Superior temporal gyrus (tissue), 1 donor: ENCODE measurements at regions not wholly inside any gene's neighbourhood (a gene's known extent, or its start where the extent isn't known, plus 50 kb on each side); places are given as distances from the start of the nearest gene placed in this dataset.
A peak's percentile ranks its signal among the peaks of the same experiment; 100 is the strongest.
"Not testable (repeated sequence)": the region's sequence is repeated elsewhere in the genome, so short reads cannot be mapped to it uniquely, and the experiment has no call there.

Experiments
- DNase-seq: peaks from one replicate; pipeline ENCODE4 v3.0.0-alpha.2; 2016; ENCODE audit errors: extremely low spot score

DNA sequence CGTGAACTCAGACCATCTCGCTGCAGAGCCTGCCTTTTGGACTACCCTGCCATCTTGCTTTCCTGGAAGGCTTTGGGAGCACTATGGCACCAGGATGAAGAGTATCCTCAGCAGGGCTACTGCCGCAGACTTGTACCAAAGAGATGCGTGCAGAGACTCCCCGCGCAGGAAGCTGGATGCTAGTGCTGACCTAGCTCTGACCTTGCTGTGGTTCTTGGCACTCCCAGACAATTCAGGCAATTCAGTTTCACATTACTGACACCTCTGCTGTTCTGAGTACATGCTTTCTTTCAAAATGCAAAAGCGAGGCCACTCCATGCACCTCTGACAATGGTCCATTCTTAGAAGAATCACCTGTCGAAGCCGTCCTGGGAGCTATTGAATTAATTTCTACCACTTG, 251.5 kb upstream of the MEX3C start:
- DNase-seq = no peak

DNA sequence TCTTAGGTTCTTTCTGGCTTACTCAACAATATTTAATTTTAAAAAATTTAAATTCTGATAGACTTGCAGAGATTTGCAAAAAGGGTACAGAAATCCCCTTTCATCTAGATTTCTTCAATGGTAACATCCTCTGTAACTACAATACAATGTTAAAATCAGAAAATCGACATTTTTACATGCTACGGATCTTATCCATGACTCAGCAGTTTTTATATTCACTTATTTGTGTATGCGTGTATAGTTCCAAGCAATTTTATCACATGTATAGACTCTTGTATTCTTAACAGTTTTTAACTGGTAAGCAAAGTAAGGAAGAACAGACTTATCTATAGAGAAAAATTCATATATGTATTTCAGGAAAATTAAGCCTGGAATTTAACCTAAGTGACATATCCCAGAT, 256.1 kb upstream of the MEX3C start:
- no peak for DNase-seq

DNA sequence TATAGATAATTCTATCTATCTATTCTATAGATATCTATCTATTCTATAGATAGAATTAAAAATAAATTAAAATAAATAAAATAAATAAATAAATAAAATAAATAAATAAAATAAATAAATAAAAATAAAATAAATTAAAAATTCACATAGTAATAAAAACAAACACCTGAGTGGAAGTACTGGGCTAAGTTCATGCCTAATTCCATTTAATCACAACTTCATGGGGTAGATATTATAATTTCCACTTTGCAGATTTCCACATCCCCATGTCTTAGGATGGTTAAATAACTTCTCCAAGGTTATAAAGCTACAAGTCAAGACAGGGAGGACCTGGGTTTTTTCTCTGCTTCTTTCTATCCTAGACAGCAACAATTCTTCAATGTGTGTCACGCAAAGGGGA, 261.4 kb upstream of the MEX3C start:
- DNase-seq = no peak

DNA sequence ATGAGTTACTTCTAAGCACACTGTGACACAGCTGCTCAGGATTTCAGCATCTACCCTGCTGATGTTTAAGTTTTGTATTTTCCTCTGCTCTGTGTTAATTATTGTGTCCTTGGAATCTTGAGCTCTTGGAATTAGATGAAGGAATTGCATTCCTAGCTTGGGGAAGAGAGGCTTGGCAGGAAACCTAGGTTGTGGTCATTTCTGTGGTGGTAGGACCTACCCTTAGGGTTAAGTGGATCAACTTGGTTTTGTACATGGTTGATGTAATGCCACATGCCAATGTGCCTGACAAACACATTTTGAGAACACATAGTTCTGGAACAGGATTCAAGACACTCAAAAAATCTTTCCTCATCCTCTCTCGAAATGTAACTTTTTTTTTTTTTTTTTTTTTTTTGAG, 264.5 kb upstream of the MEX3C start:
- DNase-seq = no peak

DNA sequence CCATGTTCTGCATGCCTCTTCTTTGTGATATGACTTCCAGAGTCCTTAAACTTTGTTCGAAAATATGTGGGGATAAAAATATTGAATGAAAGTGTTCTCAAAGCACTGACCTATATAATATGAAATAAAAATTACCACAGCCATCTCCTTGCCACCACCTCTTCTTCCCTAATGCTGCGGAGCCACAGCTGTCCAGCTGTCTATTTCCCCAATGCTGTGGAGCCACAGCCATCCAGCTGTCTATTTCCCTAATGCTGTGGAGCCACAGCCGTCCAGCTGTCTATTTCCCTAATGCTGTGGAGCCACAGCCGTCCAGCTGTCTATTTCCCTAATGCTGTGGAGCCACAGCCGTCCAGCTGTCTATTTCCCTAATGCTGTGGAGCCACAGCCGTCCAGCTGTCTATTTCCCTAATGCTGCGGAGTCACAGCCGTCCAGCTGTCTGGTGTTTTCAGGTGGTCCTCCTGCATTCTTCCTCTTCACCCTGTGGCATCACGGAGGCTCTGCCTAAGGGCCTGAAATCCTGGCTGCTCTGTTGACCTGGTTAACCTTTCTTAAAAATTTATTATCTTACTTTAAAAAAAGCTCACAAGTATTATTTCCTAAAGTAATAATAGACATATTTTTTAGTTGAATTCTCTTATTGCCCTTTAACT, 266.1 kb upstream of the MEX3C start:
- DNase-seq = no peak

DNA sequence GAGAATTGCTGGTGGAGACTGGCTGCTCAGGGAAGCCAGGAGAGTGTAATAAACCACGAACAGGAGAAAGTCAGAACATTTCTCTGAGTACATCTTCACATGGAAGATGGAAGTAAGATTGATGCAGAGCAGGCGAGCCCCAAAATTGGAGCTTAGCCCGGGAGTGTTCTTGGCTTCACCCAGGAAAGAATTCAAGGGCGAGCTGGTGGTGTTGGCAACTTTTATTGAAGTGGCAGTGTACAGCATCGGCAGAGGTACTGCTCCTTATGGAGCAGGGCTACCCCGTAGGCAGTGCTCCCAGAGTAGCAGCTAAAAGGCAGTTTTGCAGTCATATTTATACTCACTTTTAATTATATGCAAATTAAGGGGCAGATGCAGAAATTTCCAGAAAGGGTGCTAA, 281.4 kb upstream of the MEX3C start:
- DNase-seq = no peak

DNA sequence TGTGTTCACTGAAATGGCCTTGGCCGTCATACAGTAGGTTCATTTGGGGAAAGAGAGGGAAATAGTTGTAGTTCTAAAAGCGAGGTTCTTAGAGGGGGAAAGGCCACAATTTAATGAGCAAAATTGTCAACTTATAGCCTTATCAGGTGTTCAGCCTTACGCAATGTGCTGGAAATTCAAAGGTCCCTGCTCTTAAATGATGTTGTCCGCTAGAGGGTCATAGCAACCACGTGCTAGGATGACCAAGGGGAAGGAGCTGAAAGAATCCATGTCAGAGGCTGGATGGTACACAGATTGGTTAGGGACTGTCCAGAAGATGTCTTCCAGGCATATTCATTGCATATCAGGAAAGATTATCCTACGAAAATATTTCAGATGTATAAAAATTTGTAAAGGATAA, 282.3 kb upstream of the MEX3C start:
- DNase-seq = no peak

DNA sequence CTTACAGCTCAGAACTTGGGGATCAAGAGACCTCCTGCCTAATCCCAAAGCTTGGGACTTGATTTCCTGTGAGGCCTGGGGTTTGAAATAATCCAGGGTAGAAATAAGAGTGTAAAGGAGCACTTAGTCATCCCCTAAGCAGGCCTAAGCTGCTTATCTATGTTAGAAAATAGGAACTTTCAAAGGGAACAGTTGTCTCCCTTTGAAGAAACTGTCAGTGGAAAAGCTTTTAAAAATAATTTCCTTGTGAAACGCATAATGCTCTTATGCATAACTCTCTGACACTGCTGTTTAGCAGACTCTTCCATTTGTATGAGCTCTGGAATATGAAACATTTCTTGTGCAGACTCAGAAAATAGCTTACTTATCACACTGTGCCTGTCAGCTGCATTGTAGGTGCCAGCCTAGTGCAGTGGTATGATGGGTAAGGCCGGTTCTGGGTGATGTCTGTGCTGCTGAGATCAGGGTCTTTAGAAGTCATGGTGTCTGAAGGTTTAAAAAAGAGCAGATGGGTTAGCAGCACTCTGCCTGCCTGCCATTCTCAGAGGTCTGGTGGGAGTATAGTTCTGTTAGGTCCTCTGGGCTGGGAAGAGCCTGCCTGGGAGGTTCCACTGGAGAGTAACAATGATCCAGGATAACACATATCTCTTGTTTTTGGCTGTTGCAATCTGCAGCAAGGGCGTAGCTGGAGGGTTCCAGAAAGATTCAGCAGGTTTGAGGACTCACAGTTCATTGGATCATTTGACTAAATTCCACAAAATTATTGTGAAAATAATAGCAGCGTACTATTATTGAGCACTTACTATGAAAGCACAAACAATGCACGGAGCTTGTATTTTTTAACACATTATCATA, 283.2 kb upstream of the MEX3C start:
- DNase-seq = peak; percentile 13

DNA sequence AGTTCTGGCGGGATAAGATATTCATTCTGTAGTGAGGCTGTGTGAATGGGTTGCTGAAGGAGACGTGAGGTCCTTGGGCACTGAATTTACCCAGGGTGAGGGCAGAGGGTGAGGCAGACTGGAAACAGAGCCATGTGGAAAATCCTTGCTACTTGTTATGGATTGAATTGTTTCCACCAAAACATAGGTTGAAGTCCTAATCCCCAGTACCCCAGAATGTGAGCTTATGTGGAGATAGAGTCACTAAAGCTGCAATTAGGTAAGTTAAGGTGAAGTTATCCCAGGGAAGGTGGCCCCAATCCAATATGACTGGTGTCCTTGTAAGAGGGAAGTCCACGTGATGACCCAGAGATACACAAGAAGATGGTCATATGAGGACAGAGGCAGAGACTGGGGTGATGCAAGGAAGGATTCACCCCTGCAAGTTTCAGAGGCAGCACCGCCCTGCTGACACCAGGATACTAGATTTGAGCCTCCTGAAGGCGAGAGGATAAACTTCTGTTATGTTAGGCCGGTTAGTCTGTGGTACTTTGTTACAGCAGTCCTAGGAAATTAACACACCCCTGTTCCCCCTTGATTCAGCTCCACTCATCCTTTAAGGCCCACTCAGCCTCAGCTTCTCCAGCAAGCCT, 289.4 kb upstream of the MEX3C start:
- no peak for DNase-seq

DNA sequence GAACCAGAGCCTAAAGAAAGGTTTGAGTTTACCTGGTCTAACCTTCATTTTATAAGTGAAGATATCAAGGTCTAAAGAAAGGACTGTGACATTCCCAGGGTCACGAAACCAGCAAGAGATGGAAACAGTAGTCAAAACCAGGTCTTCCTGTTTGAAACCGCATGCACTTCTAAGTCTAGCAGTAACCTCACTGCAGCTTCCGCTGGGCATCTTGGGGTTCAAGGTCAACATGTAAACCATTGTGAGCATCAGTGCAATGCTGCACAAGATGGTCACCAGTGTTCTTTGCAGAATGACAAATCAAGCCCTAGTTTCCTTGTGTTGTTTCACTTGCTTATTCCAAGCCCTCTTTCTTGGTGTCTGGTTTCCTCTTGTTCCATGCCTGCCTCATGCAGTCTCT, 292.9 kb upstream of the MEX3C start:
- no peak for DNase-seq

DNA sequence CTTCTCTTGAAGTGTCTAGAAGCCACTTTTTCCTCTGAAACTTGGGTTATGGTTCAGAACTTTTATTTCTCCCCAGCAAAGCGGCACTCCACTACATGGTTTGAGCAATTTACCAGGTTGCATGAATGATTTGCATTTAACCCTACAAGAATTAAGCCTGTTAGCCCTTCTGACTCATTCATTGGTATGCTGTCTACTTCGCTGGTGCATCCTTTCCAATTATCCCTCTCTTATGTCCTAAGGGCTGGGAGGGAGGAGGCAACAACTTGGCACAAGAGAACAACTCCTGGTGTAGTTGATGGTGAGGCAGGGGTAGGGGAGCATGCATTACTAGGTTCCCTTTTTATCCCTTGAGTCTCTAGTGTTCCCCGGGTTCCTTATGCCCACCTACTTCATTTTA, 293.4 kb upstream of the MEX3C start:
- DNase-seq = no peak

DNA sequence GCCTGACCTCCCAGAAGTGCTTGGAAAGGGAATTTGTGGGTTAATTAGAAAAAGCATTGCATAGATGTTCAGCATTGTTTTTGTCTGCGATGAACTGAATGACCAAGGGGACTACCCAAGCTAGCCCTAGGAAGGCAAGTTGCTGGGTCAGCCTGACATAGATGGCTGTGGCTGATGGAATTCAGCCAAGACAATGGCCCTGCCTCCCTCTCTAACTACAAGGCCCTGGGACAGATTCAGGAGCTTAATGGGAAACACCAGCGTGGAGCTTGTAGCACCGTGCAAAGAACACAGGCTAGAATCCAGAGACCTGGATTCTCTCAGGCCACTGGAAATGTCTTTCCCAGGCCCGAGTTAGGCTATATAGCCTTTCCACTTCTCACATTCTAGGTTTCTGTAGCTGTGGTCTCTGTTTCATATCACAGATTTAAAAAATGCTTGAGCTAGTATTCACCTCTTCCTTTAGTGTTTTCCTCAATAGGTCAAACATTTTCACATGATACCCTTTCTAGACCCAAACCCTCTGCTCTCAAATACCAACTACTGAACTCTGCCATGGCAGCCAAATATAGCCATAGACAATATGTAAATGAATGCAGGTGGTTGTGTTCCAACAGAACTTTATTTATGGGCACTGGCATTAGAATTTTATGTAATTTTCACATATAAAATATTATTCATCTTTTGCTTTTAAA, 294.3 kb upstream of the MEX3C start:
- no peak for DNase-seq

DNA sequence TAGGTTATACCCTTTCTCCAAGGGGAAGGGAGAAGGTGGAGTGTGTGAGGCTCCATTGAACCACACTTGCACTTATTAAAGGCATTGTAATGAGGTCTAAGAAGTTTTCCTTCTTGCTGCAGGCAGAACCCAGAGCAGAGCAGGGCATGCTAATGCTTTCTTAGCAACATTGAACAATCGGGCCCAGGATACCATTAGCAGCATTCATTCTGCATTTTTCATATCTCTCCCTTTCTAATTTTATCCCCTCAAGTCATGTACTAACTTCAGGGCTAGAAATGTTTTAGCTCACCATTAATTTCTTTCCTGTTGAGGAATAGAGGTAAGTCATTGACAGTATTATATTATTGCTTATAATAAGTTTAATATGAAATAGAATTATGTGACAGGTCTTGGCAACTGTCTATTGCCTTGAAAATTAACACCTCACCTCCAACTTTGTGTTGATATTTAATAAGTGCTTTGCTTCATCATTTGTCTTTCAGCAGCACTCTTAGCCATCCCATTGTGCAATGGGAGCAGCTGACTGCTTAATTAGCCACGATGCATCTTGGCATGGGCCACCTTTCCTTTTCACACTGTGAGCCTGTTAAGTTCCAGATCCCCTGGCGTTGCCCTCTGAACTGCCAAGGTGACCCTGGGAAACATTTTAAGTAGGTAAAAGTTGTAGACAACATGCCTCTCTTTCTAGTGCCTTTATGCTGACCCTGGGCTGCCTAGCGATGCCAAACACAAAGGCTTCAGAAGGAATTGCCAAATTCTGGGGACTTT, 300.8 kb upstream of the MEX3C start:
- no peak for DNase-seq

DNA sequence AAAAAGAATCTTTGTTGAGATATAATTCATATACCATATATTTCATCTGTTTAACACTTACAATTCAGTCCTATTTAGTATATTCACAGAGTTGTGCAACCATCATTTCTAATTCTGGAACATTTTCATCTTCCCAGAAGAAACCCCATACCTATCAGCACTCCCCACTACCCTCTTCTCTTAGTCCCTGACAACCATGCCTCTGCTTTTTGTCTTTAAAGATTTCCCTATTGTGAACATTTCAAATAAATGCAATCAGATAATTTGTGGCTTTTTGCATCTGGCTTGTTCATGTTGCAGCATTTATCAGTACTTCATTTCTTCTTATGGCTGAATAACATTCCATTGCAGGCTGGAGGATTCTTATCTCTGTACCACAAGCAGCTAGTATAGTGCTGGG, 305.9 kb upstream of the MEX3C start:
- DNase-seq = no peak

DNA sequence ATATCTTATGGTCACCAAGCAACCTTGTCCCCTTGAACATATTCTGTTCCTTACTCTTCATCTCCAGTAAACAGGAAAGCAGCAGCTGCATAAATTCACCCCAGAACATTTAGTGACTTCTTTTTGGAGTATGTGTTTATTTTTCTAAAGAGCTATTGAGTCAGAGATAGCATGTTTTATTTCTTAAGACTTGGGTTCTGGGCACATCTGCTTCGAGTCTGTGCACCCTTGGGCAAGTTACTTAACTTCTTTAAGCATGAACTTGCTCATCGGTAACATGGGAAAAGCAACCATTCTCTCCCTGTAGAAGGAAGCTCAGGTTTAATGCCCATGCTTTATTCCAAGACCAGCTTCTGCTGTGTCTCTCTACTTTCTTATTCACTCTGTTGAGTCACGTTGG, 309.3 kb upstream of the MEX3C start:
- no peak for DNase-seq

DNA sequence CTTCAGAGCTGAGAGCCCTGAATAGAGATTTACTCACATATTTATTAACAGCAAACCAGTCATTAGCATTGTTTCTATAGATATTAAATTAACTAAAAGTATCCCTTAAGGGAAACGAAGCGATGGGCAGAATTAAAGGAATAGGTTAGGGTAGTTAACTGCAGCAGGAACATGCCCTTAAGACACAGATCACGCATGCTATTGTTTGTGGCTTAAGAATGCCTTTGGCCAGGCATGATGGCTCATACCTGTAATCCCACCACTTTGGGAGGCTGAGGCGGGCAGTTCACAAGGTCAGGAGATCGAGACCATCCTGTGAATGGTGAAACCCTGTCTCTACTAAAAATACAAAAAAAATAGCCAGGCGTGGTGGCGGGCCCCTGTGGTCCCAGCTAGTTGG, 310.9 kb upstream of the MEX3C start:
- not testable (repeated sequence) for DNase-seq

DNA sequence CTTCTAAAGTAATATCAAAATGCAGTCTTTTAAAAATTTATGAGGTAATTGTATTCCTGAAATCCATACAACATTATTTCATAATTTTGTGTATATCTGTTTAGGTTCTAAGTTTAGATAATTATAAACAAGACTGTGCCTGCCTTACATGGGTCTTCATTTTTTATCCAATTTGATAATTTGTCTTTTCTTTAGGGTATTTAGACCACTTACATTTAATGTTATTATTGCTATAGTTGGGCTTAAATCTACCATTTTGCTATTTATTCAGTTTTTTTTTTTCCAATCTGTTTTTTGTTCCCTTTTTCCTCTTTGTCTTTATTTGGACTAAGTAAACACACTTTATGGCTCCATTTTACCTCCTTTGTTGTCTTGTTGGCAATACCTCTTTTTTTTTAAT, 312.5 kb upstream of the MEX3C start:
- no peak for DNase-seq

DNA sequence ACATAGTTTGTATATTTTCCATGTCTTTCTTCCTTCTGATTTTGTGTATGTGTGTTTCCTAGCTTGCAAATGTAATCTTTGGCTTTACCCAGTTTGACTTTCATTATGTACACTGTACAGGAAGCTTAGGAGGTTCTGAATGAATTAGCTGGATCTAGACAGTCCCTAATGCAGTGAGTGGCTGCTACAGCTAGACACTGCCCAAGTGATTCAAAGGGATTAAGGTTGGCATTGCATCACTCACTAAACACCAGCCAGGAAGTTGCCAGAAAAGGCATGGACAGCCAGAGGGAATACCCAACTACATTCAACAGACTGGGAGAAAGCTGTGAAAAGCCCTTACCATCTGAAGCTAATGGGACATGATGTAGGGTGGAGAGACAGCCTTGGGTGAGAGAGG, 316.0 kb upstream of the MEX3C start:
- no peak for DNase-seq

DNA sequence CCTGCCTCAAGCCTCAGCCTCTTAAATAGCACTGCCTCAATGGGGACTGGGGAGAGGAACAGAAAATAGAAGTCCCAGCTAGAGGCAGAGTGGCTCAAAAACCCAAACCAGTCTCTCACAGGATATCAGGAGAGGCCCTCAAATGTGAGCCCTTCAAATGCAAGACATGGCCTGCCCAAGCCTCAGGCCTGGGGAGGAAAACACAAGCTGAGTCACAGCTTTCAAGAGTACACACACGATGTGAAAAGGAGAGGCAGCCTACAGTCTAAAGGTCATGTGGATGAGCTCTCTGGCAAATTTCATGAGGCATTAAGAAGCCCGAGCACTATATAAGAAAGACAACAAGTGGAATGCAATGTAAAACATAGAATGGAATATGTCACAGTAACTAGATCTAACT, 316.6 kb upstream of the MEX3C start:
- DNase-seq = no peak

DNA sequence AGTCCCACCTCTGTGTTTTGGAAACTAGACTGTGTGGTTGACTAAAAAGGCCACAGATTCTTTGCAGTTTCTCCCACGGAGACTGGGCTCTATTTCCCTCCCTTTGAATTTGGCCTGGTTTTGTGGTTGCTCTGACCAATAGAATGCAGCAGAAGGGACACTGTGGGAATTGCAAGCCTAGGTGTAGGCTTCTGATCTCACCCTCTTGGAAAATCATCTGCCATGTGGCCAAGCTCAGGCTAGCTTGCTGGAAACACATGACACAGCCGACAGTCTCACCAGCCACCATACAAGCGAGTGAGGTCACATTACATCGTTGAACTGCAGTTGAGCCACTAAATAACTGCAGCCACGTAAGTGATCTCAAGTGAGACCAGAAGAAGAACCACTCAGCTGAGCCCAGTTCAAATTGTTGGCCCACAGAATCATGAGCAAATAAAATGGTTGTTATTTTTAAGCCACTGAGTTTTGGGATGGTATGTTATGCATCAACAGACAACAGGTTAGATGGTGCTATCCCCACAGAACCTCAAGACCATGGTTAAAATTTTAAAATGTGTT, 319.1 kb upstream of the MEX3C start:
- DNase-seq = no peak

DNA sequence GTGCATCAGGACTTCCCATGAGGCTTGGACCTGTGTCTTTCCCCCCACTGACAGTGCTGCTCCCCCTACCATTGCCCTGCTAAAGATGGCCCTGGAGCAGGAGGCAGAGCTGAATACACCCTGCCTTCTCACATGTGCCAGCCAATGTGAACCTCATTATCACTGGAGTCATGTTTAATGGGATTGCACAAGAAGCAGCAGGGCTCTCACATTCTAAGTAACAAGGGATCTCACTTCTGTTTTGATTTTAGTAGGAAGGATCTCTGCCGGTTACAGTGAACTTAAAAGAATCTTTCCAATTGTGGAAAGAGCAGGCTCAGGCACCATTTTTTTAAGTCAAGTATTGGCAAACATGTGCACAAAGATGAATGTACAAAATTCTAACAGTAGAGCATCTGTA, 322.1 kb upstream of the MEX3C start:
- DNase-seq = no peak
